A549 (cell line): ENCODE measurements at regions not wholly inside any gene's neighbourhood (a gene's known extent, or its start where the extent isn't known, plus 50 kb on each side); places are given as distances from the start of the nearest gene placed in this dataset.

Experiments
- CEBPB ChIP-seq, 2 experiments: fragments of >200 bp in 1 of 2; sonication (Bioruptor Twin) in 1 of 2; formaldehyde crosslinking in 1 of 2; IDR thresholded peaks; 2 replicates each; pipeline ENCODE4 v1.6.1; 2012 to 2016
- CTCF ChIP-seq: fragments of >200 bp; sonication (Bioruptor Twin); formaldehyde crosslinking; IDR thresholded peaks from 3 replicates; pipeline ENCODE4 v1.5.1; 2016
- ELK1 ChIP-seq: fragments of 150-350 bp; IDR thresholded peaks from 2 replicates; pipeline ENCODE4 v1.6.1; 2014; ENCODE audit warnings: low read depth, mild to moderate bottlenecking, low read length
- FOSL2 ChIP-seq, 2 experiments: fragments of 450-650 bp in 1 of 2; fragments of >200 bp in 1 of 2; sonication (Bioruptor Twin) in 1 of 2; formaldehyde crosslinking; IDR thresholded peaks; 2 replicates each; pipeline versions ENCODE4 v1.5.0 to v1.6.1; 2016 to 2020; ENCODE audit warnings: mild to moderate bottlenecking in 1 of 2, moderate library complexity in 1 of 2
- MYC ChIP-seq: IDR thresholded peaks from 2 replicates; pipeline ENCODE4 v1.6.1; 2012; ENCODE audit warnings: mild to moderate bottlenecking, inconsistent platforms, low read length, improper control_type of control experiment, borderline replicate concordance
- POLR2A ChIP-seq: IDR thresholded peaks from 2 replicates; pipeline ENCODE4 v1.6.1; 2012; ENCODE audit warnings: mild to moderate bottlenecking, low read length
- RAD21 ChIP-seq, 2 experiments: fragments of >200 bp in 1 of 2; sonication (Bioruptor Twin) in 1 of 2; formaldehyde crosslinking in 1 of 2; IDR thresholded peaks in 1 of 2; conservative IDR thresholded peaks in 1 of 2; 2 replicates in 1 of 2; 3 replicates in 1 of 2; pipeline ENCODE4 v1.6.1; 2012 to 2018; ENCODE audit warnings: inconsistent platforms in 1 of 2
- RARB ChIP-seq: fragments of 250-450 bp; sonication (Bioruptor Pico); IDR thresholded peaks from 2 replicates; pipeline ENCODE4 v1.8.0; 2021; ENCODE audit warnings: mild to moderate bottlenecking, moderate library complexity
- USF2 ChIP-seq: fragments of 450-650 bp; IDR thresholded peaks from 2 replicates; pipeline ENCODE4 v1.6.1; 2014; ENCODE audit warnings: antibody characterized with exemption

GRCh38 chr4:126973201-126973600 is 659.6 kb upstream of the INTU start:
- TF ChIP-seq CTCF (no peak), RARB (CRISPR knock-in tag) (no peak), ELK1 (no peak), MYC (no peak), FOSL2 (IDR thresholded peaks at IDR 0.05) (no peak), FOSL2 (CRISPR knock-in tag; IDR thresholded peaks at IDR 0.05) (no peak), RAD21 (conservative IDR thresholded peaks at IDR 0.05 in 1 of 2, IDR thresholded peaks at IDR 0.05 in 1 of 2) (no peak), POLR2A (no peak), CEBPB (IDR thresholded peaks at IDR 0.05) (no peak), USF2 (no peak)
